Mesendoderm (in vitro differentiated cells): ENCODE measurements at regions not wholly inside any gene's neighbourhood (a gene's known extent, or its start where the extent isn't known, plus 50 kb on each side); places are given as distances from the start of the nearest gene placed in this dataset.

ENCODE experiments used
- DNase-seq: peaks from one replicate; pipeline ENCODE4 v3.0.0; 2013
- H2AK5ac ChIP-seq: 2 replicates; pipeline ENCODE4 v1.6.1; 2013; ENCODE audit warnings: low read length, inconsistent platforms
- H2BK120ac ChIP-seq: 2 replicates; pipeline ENCODE4 v1.6.1; 2013; ENCODE audit warnings: low read depth, mild to moderate bottlenecking, low read length, moderate library complexity, mixed read lengths
- H2BK15ac ChIP-seq: replicated peaks from 2 replicates; pipeline ENCODE4 v1.6.1; 2013; ENCODE audit warnings: low read depth, mild to moderate bottlenecking, moderate library complexity
- H2BK5ac ChIP-seq: 2 replicates; pipeline ENCODE4 v1.6.1; 2013; ENCODE audit warnings: low read length, inconsistent platforms
- H3K18ac ChIP-seq: 2 replicates; pipeline ENCODE4 v1.6.1; 2013; ENCODE audit warnings: mild to moderate bottlenecking, low read length, mixed read lengths
- H3K23ac ChIP-seq: one replicate; pipeline ENCODE4 v1.6.1; 2013; ENCODE audit warnings: low read length
- H3K27ac ChIP-seq: 2 replicates; pipeline ENCODE4 v1.5.1; 2013; ENCODE audit warnings: low read depth, mild to moderate bottlenecking, inconsistent platforms, low read length, moderate library complexity
- H3K27me3 ChIP-seq: 2 replicates; pipeline ENCODE4 v1.6.1; 2013; ENCODE audit warnings: low read length, control low read depth, mild to moderate bottlenecking, inconsistent platforms; ENCODE audit not compliant: insufficient read depth, poor library complexity
- H3K36me3 ChIP-seq: 2 replicates; pipeline ENCODE4 v1.6.1; 2013; ENCODE audit warnings: low read length, inconsistent platforms; ENCODE audit not compliant: control insufficient read depth, insufficient read depth
- H3K4ac ChIP-seq: one replicate; pipeline ENCODE4 v1.6.1; 2013; ENCODE audit warnings: low read depth, mild to moderate bottlenecking, low read length, moderate library complexity
- H3K4me1 ChIP-seq: 2 replicates; pipeline ENCODE4 v1.6.1; 2013; ENCODE audit warnings: low read depth, low read length, inconsistent platforms; ENCODE audit not compliant: control insufficient read depth
- H3K4me2 ChIP-seq: 2 replicates; pipeline ENCODE4 v1.6.1; 2013; ENCODE audit warnings: low read length
- H3K4me3 ChIP-seq: 2 replicates; pipeline ENCODE4 v1.5.1; 2013; ENCODE audit warnings: mild to moderate bottlenecking, low read length
- H3K56ac ChIP-seq: one replicate; pipeline ENCODE4 v1.6.1; 2013; ENCODE audit warnings: low read length
- H3K79me1 ChIP-seq: 2 replicates; pipeline ENCODE4 v1.6.1; 2013; ENCODE audit warnings: low read length, inconsistent platforms
- H3K79me2 ChIP-seq: 2 replicates; pipeline ENCODE4 v1.6.1; 2013; ENCODE audit warnings: mild to moderate bottlenecking, low read length; ENCODE audit not compliant: control insufficient read depth, insufficient read depth
- H3K9ac ChIP-seq: 2 replicates; pipeline ENCODE4 v1.6.1; 2013; ENCODE audit warnings: low read length, inconsistent platforms
- H4K5ac ChIP-seq: one replicate; pipeline ENCODE4 v1.6.1; 2013; ENCODE audit warnings: low read length
- H4K8ac ChIP-seq: one replicate; pipeline ENCODE4 v1.6.1; 2013; ENCODE audit warnings: low read depth, mild to moderate bottlenecking, control low read depth, low read length, moderate library complexity
- WGBS: extraction: QIAGEN DNeasy Blood & Tissue Kit; methylation state at CpG from one replicate; pipeline ENCODE4 v1.1.7; 2013; ENCODE audit warnings: low lambda C conversion rate, missing lambda C conversion rate; ENCODE audit not compliant: insufficient coverage; ENCODE audit errors: extremely low coverage; 5-methylcytosine and 5-hydroxymethylcytosine counted together

DNA sequence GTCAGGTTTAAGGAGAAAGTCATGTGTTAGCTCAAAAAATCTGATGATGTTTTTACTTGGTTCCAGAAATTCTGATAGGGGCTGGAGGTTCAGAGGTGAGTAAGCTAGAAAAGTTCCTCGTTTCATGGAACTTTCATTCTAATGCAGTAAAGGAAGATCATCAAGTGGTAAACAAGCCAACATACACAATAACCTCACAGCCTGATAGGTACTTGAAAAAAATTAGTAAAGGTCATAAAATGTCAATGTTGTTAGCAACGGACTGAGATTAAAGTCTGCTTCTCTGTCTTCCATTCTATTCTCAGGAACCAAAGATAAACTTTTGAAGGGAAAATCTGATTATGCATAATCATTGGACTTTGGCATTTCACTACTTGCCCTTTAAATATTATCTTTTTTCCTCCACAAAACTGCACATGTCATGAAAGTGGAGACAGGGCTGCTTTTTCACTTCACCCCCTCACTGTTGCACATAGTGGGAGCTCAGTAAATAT, 165.4 kb upstream of the MAF start:
- Histone ChIP-seq H3K4ac (no peak overlapping the region), H2BK120ac (no peak overlapping the region), H3K4me1 (no peaks in the 10 kb centered on the region), H4K5ac (no peak overlapping the region), H3K27me3 (no peaks in the 10 kb centered on the region), H3K4me2 (no peak overlapping the region), H3K18ac (no peak overlapping the region), H3K23ac (no peak overlapping the region), H4K8ac (no peak overlapping the region), H3K27ac (no peak overlapping the region), H2BK15ac (no peak overlapping the region), H3K36me3 (no peaks in the 10 kb centered on the region), H3K9ac (no peak overlapping the region), H3K4me3 (no peak overlapping the region), H3K79me2 (no peaks in the 10 kb centered on the region), H3K56ac (no peak overlapping the region), H2BK5ac (no peak overlapping the region), H2AK5ac (no peak overlapping the region), H3K79me1 (no peaks in the 10 kb centered on the region)
- no peak for DNase-seq
- no CpG with 5 or more reads among the region's 2 CpGs for WGBS

DNA sequence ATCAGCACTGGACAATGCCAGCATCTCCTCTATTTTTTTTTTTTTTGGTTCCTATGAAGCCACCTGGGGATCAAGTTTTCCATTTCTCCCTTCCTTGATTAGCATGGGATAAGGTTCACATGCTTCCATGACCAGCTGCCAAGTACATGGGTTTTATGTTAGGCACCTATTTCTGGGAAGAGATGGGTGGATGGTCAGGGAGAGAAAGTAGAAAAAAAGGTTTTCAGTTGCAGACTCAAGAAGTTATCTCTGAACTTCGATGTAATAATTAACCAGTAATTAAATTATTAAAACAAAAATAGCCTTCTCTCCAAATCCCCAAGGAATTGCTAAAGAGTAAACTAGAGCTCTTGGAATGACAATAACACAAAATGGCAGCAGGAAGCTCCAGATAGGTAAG, 164.9 kb upstream of the MAF start:
- H3K79me1 ChIP-seq = no peaks in the 10 kb centered on the region
- H3K27ac ChIP-seq = no peak overlapping the region
- H3K79me2 ChIP-seq = no peaks in the 10 kb centered on the region
- H3K23ac ChIP-seq = no peak overlapping the region
- no peak overlapping the region for H3K9ac ChIP-seq
- no peak overlapping the region for H3K18ac ChIP-seq
- H3K27me3 ChIP-seq = no peaks in the 10 kb centered on the region
- H2BK120ac ChIP-seq = no peak overlapping the region
- H3K36me3 ChIP-seq = no peaks in the 10 kb centered on the region
- no peak overlapping the region for H3K4ac ChIP-seq
- H3K4me3 ChIP-seq = no peak overlapping the region
- no peak overlapping the region for H4K5ac ChIP-seq
- no peak overlapping the region for H2BK15ac ChIP-seq
- no peak overlapping the region for H2AK5ac ChIP-seq
- H2BK5ac ChIP-seq = no peak overlapping the region
- H3K4me2 ChIP-seq = no peak overlapping the region
- DNase-seq = no peak
- no peak overlapping the region for H4K8ac ChIP-seq
- H3K56ac ChIP-seq = no peak overlapping the region
- no CpG with 5 or more reads among the region's 1 CpG for WGBS
- no peaks in the 10 kb centered on the region for H3K4me1 ChIP-seq

DNA sequence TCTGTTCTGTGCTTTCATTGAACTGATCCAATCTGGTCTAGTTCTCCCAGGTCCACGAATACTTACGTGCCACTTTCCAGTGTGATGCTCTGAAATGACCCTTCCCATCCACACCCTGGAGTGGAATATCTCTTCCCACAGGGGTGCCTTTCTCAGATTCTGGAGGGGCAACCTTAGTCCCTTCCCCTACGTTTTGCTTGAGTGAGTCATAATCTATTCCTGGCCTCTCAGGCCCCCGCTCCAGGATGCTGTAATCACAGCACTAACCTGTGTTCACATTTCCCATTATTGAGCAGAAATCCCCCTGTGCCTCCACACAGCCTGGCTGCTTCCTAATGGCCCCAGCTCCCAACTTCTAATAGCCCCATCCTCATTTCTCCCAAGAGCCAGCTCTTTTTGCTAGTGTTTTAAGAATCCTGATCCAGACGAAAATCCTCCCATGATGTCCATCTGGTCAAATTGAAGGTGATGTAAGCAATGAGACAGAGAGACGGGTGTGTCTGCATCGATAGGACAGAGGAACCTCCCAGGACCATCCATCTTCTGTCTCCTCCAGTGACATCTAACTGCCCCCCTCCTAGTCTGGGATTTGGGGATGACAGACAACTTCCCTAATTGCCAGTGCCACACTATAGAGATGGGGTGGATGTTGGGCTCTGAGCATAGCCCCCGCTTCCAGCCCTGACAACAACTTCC, 164.0 kb upstream of the MAF start:
- Histone ChIP-seq H2AK5ac (no peak overlapping the region), H3K4me2 (no peak overlapping the region), H3K23ac (no peak overlapping the region), H3K4me1 (no peaks in the 10 kb centered on the region), H3K79me2 (no peaks in the 10 kb centered on the region), H3K4ac (no peak overlapping the region), H3K79me1 (no peaks in the 10 kb centered on the region), H3K18ac (no peak overlapping the region), H2BK120ac (no peak overlapping the region), H3K56ac (no peak overlapping the region), H3K27me3 (no peaks in the 10 kb centered on the region), H2BK5ac (no peak overlapping the region), H3K27ac (no peak overlapping the region), H4K8ac (no peak overlapping the region), H4K5ac (no peak overlapping the region), H3K36me3 (no peaks in the 10 kb centered on the region), H3K9ac (no peak overlapping the region), H3K4me3 (no peak overlapping the region), H2BK15ac (no peak overlapping the region)
- no CpG with 5 or more reads among the region's 8 CpGs for WGBS
- DNase-seq = no peak

DNA sequence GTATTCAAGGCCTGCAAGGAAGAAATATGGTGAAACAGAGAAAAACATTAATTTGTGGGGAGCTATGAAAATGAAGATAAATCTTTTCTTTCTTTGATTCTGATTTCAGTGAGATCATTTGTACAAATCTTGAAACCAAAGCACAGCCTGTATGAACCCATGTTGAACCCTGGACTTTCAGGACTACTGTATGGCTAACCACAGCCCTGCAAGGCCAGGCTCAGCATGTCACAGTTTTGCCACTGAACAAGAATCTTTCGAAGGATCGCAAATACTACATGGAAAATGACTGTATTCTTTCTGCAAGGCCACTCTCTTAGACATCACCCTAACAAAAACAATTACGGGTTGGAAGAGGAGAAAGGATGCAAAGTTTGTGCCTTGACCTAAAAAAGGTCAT, 161.7 kb upstream of the MAF start:
- H4K5ac ChIP-seq = no peak overlapping the region
- DNase-seq = no peak
- H3K79me2 ChIP-seq = no peaks in the 10 kb centered on the region
- no peaks in the 10 kb centered on the region for H3K36me3 ChIP-seq
- no peaks in the 10 kb centered on the region for H3K27me3 ChIP-seq
- H3K4me2 ChIP-seq = no peak overlapping the region
- no peak overlapping the region for H3K27ac ChIP-seq
- no peaks in the 10 kb centered on the region for H3K79me1 ChIP-seq
- no peak overlapping the region for H3K4me3 ChIP-seq
- no peak overlapping the region for H3K56ac ChIP-seq
- no CpG with 5 or more reads among the region's 3 CpGs for WGBS
- no peak overlapping the region for H2BK15ac ChIP-seq
- no peak overlapping the region for H2BK120ac ChIP-seq
- no peak overlapping the region for H2AK5ac ChIP-seq
- H3K4me1 ChIP-seq = no peaks in the 10 kb centered on the region
- no peak overlapping the region for H2BK5ac ChIP-seq
- H3K9ac ChIP-seq = no peak overlapping the region
- no peak overlapping the region for H4K8ac ChIP-seq
- no peak overlapping the region for H3K4ac ChIP-seq
- H3K23ac ChIP-seq = no peak overlapping the region
- no peak overlapping the region for H3K18ac ChIP-seq

DNA sequence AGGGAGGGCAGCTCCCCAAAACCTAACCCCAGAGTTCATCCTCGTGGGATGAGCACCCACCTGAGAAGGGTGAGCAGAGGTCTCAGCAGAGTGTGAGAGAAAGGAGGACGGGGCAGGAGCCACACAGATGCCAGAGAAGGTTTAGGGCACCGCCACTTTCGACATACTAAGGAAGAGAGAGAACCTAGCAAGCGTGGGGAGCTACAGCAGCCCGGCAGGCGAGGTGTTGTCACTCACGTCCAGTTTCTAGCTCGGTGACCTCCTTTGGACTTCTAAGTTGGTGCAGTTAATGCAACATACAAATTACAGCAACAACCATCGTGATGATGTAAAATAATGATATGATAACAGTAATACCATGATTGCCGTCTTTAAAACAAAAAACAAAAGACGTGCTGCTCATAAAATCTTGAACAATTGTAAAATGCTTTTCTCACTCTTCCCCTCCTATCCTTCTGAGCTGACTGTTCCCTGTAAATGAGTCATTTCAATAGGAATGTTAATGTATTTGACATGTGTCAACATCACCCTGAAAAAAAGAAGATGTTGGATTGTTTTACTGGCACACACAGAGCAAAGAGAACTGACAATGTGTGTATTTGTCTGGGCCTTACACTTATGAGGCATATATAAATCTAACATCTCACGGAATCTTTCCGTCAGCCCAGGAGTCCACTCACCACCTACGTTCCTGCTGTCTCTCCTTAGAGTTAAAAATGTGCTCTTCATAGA, 158.2 kb upstream of the MAF start:
- no peaks in the 10 kb centered on the region for H3K4me1 ChIP-seq
- H3K36me3 ChIP-seq = no peaks in the 10 kb centered on the region
- H3K79me1 ChIP-seq = no peaks in the 10 kb centered on the region
- no peak overlapping the region for H3K9ac ChIP-seq
- no peak overlapping the region for H3K23ac ChIP-seq
- no CpG with 5 or more reads among the region's 15 CpGs for WGBS
- no peak overlapping the region for H3K56ac ChIP-seq
- H4K8ac ChIP-seq = no peak overlapping the region
- H3K4me2 ChIP-seq = no peak overlapping the region
- no peak overlapping the region for H2BK15ac ChIP-seq
- no peak overlapping the region for H3K18ac ChIP-seq
- no peak overlapping the region for H3K4me3 ChIP-seq
- no peak for DNase-seq
- no peak overlapping the region for H3K27ac ChIP-seq
- no peaks in the 10 kb centered on the region for H3K79me2 ChIP-seq
- no peak overlapping the region for H2BK5ac ChIP-seq
- no peak overlapping the region for H2AK5ac ChIP-seq
- H4K5ac ChIP-seq = no peak overlapping the region
- H3K27me3 ChIP-seq = no peaks in the 10 kb centered on the region
- H3K4ac ChIP-seq = no peak overlapping the region
- H2BK120ac ChIP-seq = no peak overlapping the region
